NT2/D1 (cell line): ENCODE measurements at regions not wholly inside any gene's neighbourhood (a gene's known extent, or its start where the extent isn't known, plus 50 kb on each side); places are given as distances from the start of the nearest gene placed in this dataset.

Source experiments
- YY1 ChIP-seq: IDR thresholded peaks from 2 replicates; pipeline ENCODE4 v1.6.1; 2011; ENCODE audit not compliant: insufficient read length, insufficient read depth
- ZNF274 ChIP-seq: IDR thresholded peaks from 2 replicates; pipeline ENCODE4 v1.6.1; 2011; ENCODE audit warnings: mild to moderate bottlenecking, low read depth, low read length

DNA sequence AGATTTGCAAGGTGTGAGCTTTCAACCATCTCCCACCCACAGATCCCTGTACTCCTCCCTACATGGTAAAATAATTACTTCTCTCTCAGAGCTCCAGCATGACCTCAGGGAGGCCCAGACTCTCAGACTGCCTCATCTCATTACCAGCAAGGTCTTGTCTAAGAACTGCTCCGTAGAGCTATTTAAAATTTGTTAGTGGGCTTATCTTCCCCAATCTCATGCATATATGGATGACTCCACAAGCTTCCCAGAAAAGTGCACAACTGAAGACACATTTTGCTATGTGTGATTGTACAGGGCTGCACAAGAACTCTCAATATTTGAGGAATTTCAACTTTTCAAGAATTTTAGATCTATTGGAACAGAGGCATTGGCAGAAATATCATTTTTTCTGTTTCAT, 230.3 kb downstream of the CSNK2A3 start:
- TF ChIP-seq ZNF274 (no peak), YY1 (no peak)
